ENCODE measurements at regions not wholly inside any gene's neighbourhood (a gene's known extent, or its start where the extent isn't known, plus 50 kb on each side); places are given as distances from the start of the nearest gene placed in this dataset.
"Not testable (repeated sequence)": the region's sequence is repeated elsewhere in the genome, so short reads cannot be mapped to it uniquely, and the experiment has no call there.

GRCh38 chr16:65815707-65816106, 550.8 kb upstream of the CDH5 start:
- Histone ChIP-seq H4K20me1 (ENCODE audit: low read length) (no peaks in the 10 kb centered on the region), H3K27ac (ENCODE audit: low read length) (no peak overlapping the region), H3K9me3 (ENCODE audit: low read length) (no peaks in the 10 kb centered on the region), H3K27me3 (ENCODE audit: low read length) (no peaks in the 10 kb centered on the region), H3K9me2 (replicated peaks; ENCODE audit: low read length) (no peaks in the 10 kb centered on the region), H3K4me2 (ENCODE audit: low read length) (no peak overlapping the region), H3K79me2 (ENCODE audit: low read length) (no peaks in the 10 kb centered on the region), H3K4me1 (ENCODE audit: insufficient read depth, low read length) (no peaks in the 10 kb centered on the region), H3K36me3 (ENCODE audit: low read depth, low read length) (no peaks in the 10 kb centered on the region), H3K4me3 (ENCODE audit: low read length) (no peak overlapping the region), H3K9ac (ENCODE audit: low read length) (no peak overlapping the region), H3F3A (ENCODE audit: low read length, unreplicated experiment) (no peaks in the 10 kb centered on the region), H2AFZ (ENCODE audit: low read length) (no peak overlapping the region)
- no peak for DNase-seq
- intact Hi-C loops (cut with micrococcal nuclease): no loop called here
- BruUV-seq (replicated peaks): no TSS peak
- ChIA-PET CTCF (no interaction called here), POLR2A (ENCODE audit: unreplicated experiment) (no interaction called here)
- ATAC-seq: no peak
- TF ChIP-seq, protein P1, sequence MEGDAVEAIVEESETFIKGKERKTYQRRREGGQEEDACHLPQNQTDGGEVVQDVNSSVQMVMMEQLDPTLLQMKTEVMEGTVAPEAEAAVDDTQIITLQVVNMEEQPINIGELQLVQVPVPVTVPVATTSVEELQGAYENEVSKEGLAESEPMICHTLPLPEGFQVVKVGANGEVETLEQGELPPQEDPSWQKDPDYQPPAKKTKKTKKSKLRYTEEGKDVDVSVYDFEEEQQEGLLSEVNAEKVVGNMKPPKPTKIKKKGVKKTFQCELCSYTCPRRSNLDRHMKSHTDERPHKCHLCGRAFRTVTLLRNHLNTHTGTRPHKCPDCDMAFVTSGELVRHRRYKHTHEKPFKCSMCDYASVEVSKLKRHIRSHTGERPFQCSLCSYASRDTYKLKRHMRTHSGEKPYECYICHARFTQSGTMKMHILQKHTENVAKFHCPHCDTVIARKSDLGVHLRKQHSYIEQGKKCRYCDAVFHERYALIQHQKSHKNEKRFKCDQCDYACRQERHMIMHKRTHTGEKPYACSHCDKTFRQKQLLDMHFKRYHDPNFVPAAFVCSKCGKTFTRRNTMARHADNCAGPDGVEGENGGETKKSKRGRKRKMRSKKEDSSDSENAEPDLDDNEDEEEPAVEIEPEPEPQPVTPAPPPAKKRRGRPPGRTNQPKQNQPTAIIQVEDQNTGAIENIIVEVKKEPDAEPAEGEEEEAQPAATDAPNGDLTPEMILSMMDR (conservative IDR thresholded peaks at IDR 0.05; ENCODE audit: low read depth, low read length): no peak
- TF ChIP-seq EZH2 (IDR thresholded peaks at IDR 0.05; ENCODE audit: low read length, unreplicated experiment) (no peak), EZH2phosphoT487 (IDR thresholded peaks at IDR 0.05; ENCODE audit: borderline replicate concordance, low read length) (no peak)

DNA sequence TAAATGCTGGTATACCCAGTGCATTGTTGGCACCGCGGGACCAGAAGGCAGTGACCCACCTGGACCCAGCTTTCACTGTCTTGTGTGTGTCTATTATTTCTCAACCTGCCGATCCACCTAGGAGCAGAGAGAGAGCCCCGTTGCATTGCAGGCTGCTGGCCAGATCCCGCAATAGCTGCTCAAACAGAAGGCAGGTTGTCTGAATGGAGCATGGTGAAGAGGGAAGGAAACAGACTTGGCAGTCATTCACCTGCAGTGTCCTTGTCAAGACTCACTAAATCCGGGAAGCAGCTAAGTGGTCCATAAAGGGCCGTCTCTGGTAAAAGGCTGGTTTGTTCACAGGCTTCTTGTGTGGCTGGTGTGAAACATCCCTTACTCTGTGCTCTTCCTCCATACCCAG, 552.6 kb upstream of the CDH5 start:
- H2AFZ ChIP-seq (ENCODE audit: low read length); H3K27me3 ChIP-seq (ENCODE audit: low read length); intact Hi-C loops (cut with micrococcal nuclease); H3F3A ChIP-seq (ENCODE audit: low read length, unreplicated experiment); POLR2A ChIA-PET (ENCODE audit: unreplicated experiment); ATAC-seq; DNase-seq; H3K9me3 ChIP-seq (ENCODE audit: low read length); H3K4me2 ChIP-seq (ENCODE audit: low read length); H4K20me1 ChIP-seq (ENCODE audit: low read length); CTCF ChIA-PET; H3K79me2 ChIP-seq (ENCODE audit: low read length); H3K4me3 ChIP-seq (ENCODE audit: low read length); H3K9me2 ChIP-seq (replicated peaks; ENCODE audit: low read length); H3K36me3 ChIP-seq (ENCODE audit: low read depth, low read length); H3K9ac ChIP-seq (ENCODE audit: low read length); BruUV-seq (replicated peaks): not testable (repeated sequence)
- 0 out of 2 replicates have a peak overlapping the region, but pooled peaks have one; percentile 20 for H3K27ac ChIP-seq (ENCODE audit: low read length)
- H3K4me1 ChIP-seq (ENCODE audit: insufficient read depth, low read length): peaks cover 11% of the 10 kb centered on the region

DNA sequence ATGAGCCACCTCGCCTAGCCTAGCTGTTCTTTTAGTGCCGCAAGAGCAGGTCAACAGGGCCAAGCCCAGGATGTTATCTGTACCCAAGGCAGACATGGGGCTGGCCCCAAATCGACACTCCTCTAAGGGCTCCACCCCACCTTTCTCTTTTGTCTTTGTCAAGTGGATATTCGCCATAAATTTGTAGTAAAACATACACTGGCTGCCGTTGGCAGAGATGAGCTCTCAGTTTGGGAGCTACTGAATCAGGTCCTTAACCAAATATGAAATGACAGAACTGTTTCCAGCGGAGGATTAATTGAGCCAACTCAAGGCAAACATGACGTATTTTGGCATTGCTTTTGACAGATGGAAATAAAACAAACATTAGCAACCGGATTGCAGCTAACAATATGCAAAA, 556.9 kb upstream of the CDH5 start:
- BruUV-seq (replicated peaks): no TSS peak

More for the DNA sequence above, 556.9 kb upstream of the CDH5 start:
- Histone ChIP-seq H2AFZ (ENCODE audit: low read length) (no peak overlapping the region), H4K20me1 (ENCODE audit: low read length) (no peaks in the 10 kb centered on the region), H3K4me2 (ENCODE audit: low read length) (peak overlapping the region; percentile 45; the same call in 1 of the 2 replicates), H3K9me2 (replicated peaks; ENCODE audit: low read length) (no peaks in the 10 kb centered on the region), H3K27me3 (ENCODE audit: low read length) (no peaks in the 10 kb centered on the region), H3F3A (ENCODE audit: low read length, unreplicated experiment) (no peaks in the 10 kb centered on the region), H3K4me1 (ENCODE audit: insufficient read depth, low read length) (peaks cover 11% of the 10 kb centered on the region), H3K9ac (ENCODE audit: low read length) (no peak overlapping the region), H3K79me2 (ENCODE audit: low read length) (no peaks in the 10 kb centered on the region), H3K9me3 (ENCODE audit: low read length) (no peaks in the 10 kb centered on the region), H3K27ac (ENCODE audit: low read length) (peak overlapping the region; percentile 57), H3K36me3 (ENCODE audit: low read depth, low read length) (no peaks in the 10 kb centered on the region), H3K4me3 (ENCODE audit: low read length) (no peak overlapping the region)
- TF ChIP-seq EZH2 (IDR thresholded peaks at IDR 0.05; ENCODE audit: low read length, unreplicated experiment): no peak
- TF ChIP-seq, protein P1 (conservative IDR thresholded peaks at IDR 0.05; ENCODE audit: low read depth, low read length): no peak
- no peak for TF ChIP-seq EZH2phosphoT487 (IDR thresholded peaks at IDR 0.05; ENCODE audit: borderline replicate concordance, low read length)
- ChIA-PET CTCF (no interaction called here), POLR2A (ENCODE audit: unreplicated experiment) (interaction anchor here (0.7 kb wide), 1 partner anchor 444 kb away, joined by 4 read pairs; no protein-coding TSS in a partner anchor)
- intact Hi-C loops (cut with micrococcal nuclease): loop anchor here (5.0 kb wide), 1 partner anchor 73 kb away; no protein-coding TSS in a partner anchor
- ATAC-seq (peak; percentile 97), DNase-seq (peak; percentile 86)
